T-helper 2 cell treated with Interferon-gamma antibody and Interleukin-4, amounts not matched to agents 5 μg/mL and 100 μg/mL, for 36 hours (primary cell): ENCODE measurements at regions not wholly inside any gene's neighbourhood (a gene's known extent, or its start where the extent isn't known, plus 50 kb on each side); places are given as distances from the start of the nearest gene placed in this dataset.
A peak's percentile ranks its signal among the peaks of the same experiment; 100 is the strongest.
"Not testable (repeated sequence)": the region's sequence is repeated elsewhere in the genome, so short reads cannot be mapped to it uniquely, and the experiment has no call there.

Experiments used
- DNase-seq: peaks from one replicate; pipeline ENCODE4 v3.0.0; 2021; ENCODE audit warnings: low spot score
- H3K27ac Mint-ChIP-seq: one replicate; pipeline ENCODE4 v1.8.0; 2021; ENCODE audit warnings: mild to moderate bottlenecking, mixed read lengths
- H3K27me3 Mint-ChIP-seq: one replicate; pipeline ENCODE4 v1.8.0; 2021; ENCODE audit warnings: low read depth, mixed read lengths
- H3K36me3 Mint-ChIP-seq: one replicate; pipeline ENCODE4 v1.8.0; 2021; ENCODE audit warnings: low read depth, mixed read lengths
- H3K4me1 Mint-ChIP-seq: one replicate; pipeline ENCODE4 v1.8.0; 2021; ENCODE audit warnings: low read depth, mixed read lengths
- H3K4me3 Mint-ChIP-seq: one replicate; pipeline ENCODE4 v1.8.0; 2022; ENCODE audit warnings: mild to moderate bottlenecking, moderate library complexity, mixed read lengths
- H3K9me3 Mint-ChIP-seq: one replicate; pipeline ENCODE4 v1.8.0; 2021; ENCODE audit warnings: mixed read lengths

DNA sequence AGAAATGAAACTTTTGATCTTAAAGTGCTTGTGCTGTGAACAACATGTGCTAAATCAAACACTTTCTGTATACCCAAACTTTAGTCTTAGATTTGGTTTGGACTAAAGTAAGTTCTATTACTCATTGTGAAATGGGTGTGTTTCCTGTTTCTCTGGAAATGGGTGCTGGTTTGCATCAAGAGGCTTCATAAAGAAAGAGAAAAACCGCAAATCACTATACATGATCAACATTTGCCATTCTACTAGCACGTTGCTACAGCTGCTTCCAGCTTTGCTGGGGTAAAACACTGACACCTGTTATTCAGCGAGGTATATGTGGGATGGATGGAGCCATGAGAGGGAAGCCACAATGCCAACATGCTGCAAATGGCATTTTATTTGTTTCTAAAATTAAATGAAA lies 547.0 kb upstream of the ACVR2A start:
- Mint-ChIP-seq H3K4me1 (peaks cover 65% of the 10 kb centered on the region), H3K9me3 (peaks cover 16% of the 10 kb centered on the region), H3K27me3 (peaks cover 3% of the 10 kb centered on the region), H3K4me3 (peak overlapping the region; percentile 50), H3K36me3 (peaks cover 19% of the 10 kb centered on the region), H3K27ac (peak overlapping the region; percentile 90)
- peak; percentile 50 for DNase-seq

DNA sequence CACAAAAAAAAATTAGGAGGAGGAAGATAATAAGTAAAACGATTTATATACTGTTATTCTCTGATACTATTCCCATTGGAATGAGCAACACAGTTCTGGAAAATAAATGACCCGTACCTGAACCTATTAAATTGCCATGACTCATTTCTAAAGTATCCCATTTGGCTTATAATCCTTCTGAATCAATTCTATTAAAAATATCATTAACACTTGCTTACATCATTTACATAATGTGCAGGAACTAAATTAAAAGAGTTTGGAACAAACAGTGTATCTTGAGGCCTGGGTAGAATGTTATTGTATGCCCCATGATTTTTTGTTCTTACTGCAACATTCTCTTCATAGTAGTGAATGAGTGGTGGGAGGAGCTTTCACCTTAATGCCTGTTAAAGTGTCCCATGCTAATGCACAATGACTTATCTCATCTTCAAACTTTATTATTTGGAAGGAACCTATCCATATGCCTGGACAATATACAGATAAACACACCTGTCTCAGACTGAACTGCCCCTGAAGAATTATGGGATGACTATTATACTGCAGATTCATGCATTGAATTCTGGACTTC lies 549.9 kb upstream of the ACVR2A start:
- peaks cover 26% of the 10 kb centered on the region for H3K36me3 Mint-ChIP-seq
- DNase-seq: no peak
- peak overlapping the region; percentile 39 for H3K4me3 Mint-ChIP-seq
- H3K4me1 Mint-ChIP-seq: peaks cover 75% of the 10 kb centered on the region
- H3K9me3 Mint-ChIP-seq: peaks cover 23% of the 10 kb centered on the region
- H3K27ac Mint-ChIP-seq: peak overlapping the region; percentile 80
- peaks cover 3% of the 10 kb centered on the region for H3K27me3 Mint-ChIP-seq

DNA sequence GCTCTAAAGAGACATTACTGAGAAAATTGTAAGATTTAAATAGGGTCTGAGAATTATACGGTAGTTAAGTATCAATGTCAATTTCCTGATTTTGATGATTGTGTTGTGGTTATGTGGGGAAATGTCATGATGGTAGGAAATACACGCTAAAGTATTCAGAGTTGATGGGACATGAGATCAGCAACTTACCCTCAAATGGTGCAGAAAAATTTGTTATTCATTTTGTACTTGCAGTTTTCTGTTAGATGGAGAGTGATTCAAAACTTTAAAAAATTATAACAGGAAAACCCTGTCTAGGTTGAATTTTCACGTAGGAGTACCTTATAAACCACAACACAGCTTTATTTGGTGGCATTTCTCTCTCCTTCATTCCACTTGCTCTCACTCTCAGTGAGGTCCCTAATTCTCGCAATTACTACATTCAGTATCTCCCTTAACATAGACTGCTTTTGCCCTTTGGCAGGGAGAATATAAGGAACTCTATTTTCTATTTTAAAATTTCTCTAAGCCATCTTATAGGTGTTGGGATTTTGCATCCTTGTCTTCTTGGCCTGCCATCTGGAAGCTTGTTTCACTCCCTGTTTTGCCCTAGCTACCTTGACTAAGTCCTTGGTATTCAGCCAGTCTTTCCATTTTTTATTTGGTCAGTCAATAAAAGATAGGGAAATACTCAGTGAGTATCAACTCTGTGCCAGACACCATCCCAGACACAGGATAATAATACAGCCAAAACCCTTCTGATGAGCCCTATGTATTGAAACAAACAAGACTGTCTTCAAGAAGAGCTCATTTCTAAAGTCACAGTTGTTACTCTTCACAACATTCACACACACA lies 550.6 kb upstream of the ACVR2A start:
- Mint-ChIP-seq H3K27me3 (peaks cover 3% of the 10 kb centered on the region), H3K9me3 (peaks cover 21% of the 10 kb centered on the region), H3K27ac (peak overlapping the region; percentile 80), H3K36me3 (peaks cover 30% of the 10 kb centered on the region), H3K4me3 (peak overlapping the region; percentile 39), H3K4me1 (peaks cover 78% of the 10 kb centered on the region)
- DNase-seq: no peak

- Mint-ChIP-seq H3K4me1 (peaks cover 39% of the 10 kb centered on the region), H3K27ac (peak overlapping the region; percentile 71), H3K9me3 (peaks cover 29% of the 10 kb centered on the region), H3K36me3 (peaks cover 30% of the 10 kb centered on the region), H3K27me3 (peaks cover 16% of the 10 kb centered on the region), H3K4me3 (peak overlapping the region; percentile 45)
- DNase-seq: peak; percentile 22
These were observed 556.7 kb upstream of the ACVR2A start for GRCh38 chr2:147288131-147288530.

- Mint-ChIP-seq H3K36me3 (no peaks in the 10 kb centered on the region), H3K4me1 (peaks cover 2% of the 10 kb centered on the region), H3K4me3 (no peak overlapping the region), H3K27me3 (peaks cover 6% of the 10 kb centered on the region), H3K9me3 (no peaks in the 10 kb centered on the region), H3K27ac (no peak overlapping the region)
- DNase-seq: no peak
These were observed 568.9 kb upstream of the ACVR2A start for GRCh38 chr2:147275943-147276342.

GRCh38 chr2:147273628-147274027 lies 571.2 kb upstream of the ACVR2A start:
- no peak for DNase-seq
- Mint-ChIP-seq H3K27ac (no peak overlapping the region), H3K4me3 (no peak overlapping the region), H3K4me1 (peaks cover 2% of the 10 kb centered on the region), H3K27me3 (peaks cover 4% of the 10 kb centered on the region), H3K9me3 (peaks cover 18% of the 10 kb centered on the region), H3K36me3 (no peaks in the 10 kb centered on the region)

GRCh38 chr2:147273106-147273505 lies 571.7 kb upstream of the ACVR2A start:
- H3K4me3 Mint-ChIP-seq: no peak overlapping the region
- H3K9me3 Mint-ChIP-seq: peaks cover 22% of the 10 kb centered on the region
- peaks cover 4% of the 10 kb centered on the region for H3K27me3 Mint-ChIP-seq
- DNase-seq: no peak
- no peak overlapping the region for H3K27ac Mint-ChIP-seq
- no peaks in the 10 kb centered on the region for H3K36me3 Mint-ChIP-seq
- peaks cover 2% of the 10 kb centered on the region for H3K4me1 Mint-ChIP-seq

- H3K27me3 Mint-ChIP-seq, H3K4me1 Mint-ChIP-seq, H3K27ac Mint-ChIP-seq, DNase-seq, H3K4me3 Mint-ChIP-seq, H3K36me3 Mint-ChIP-seq: not testable (repeated sequence)
- peaks cover 30% of the 10 kb centered on the region for H3K9me3 Mint-ChIP-seq
These were observed 575.2 kb upstream of the ACVR2A start for GRCh38 chr2:147269581-147269980.

GRCh38 chr2:147260241-147260640 lies 584.6 kb upstream of the ACVR2A start:
- no peaks in the 10 kb centered on the region for H3K4me1 Mint-ChIP-seq
- no peak overlapping the region for H3K4me3 Mint-ChIP-seq
- H3K9me3 Mint-ChIP-seq: peaks cover 4% of the 10 kb centered on the region
- no peaks in the 10 kb centered on the region for H3K36me3 Mint-ChIP-seq
- peaks cover 15% of the 10 kb centered on the region for H3K27me3 Mint-ChIP-seq
- H3K27ac Mint-ChIP-seq: no peak overlapping the region
- no peak for DNase-seq

DNA sequence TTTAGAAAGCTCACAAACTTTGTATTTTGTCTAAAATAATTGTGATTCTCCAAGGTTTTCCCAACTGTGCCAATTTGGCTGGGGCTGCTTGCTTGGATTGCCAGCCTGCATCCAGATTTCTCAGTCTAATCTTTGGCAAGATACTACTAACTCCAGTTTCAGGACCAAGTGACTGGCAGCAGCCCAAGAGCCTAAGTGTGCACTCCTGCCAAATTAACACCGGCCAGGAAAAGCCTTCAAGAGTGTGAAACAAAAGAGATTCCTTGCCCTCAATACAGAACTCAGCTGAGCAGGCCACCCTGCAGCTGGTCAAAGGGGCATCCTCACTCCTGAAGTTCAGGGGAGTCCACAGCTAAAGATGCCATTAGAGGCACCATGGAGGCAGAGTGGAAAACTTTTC lies 589.0 kb upstream of the ACVR2A start:
- Mint-ChIP-seq H3K36me3 (no peaks in the 10 kb centered on the region), H3K4me3 (no peak overlapping the region), H3K27ac (no peak overlapping the region), H3K4me1 (no peaks in the 10 kb centered on the region), H3K9me3 (peaks cover 7% of the 10 kb centered on the region), H3K27me3 (peaks cover 16% of the 10 kb centered on the region)
- no peak for DNase-seq

- Mint-ChIP-seq H3K9me3 (peaks cover 9% of the 10 kb centered on the region), H3K27me3 (peaks cover 16% of the 10 kb centered on the region), H3K4me3 (no peak overlapping the region), H3K4me1 (no peaks in the 10 kb centered on the region), H3K36me3 (no peaks in the 10 kb centered on the region), H3K27ac (no peak overlapping the region)
- DNase-seq: no peak
These were observed 594.0 kb upstream of the ACVR2A start for GRCh38 chr2:147250652-147251356.

DNA sequence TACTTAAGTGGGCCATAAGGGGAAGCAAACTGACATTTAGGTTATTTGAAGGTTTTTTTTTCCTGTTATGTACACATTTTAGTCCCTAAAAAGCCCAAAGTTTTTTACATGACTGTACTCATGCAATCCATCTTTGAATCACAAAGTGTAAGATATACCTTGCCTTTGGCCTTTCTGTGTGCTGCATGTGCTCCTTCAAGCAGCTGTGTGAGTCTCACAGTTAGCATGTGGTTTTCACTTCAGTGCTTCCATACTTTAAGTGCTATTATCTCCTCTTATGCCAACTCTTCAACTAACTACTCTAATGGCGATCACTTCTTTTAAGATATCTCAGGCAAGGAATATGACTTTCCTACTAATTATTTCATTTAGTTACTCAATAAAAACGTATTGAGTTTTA lies 597.1 kb upstream of the ACVR2A start:
- no peak for DNase-seq
- H3K4me1 Mint-ChIP-seq: no peaks in the 10 kb centered on the region
- peaks cover 15% of the 10 kb centered on the region for H3K27me3 Mint-ChIP-seq
- no peaks in the 10 kb centered on the region for H3K36me3 Mint-ChIP-seq
- no peak overlapping the region for H3K4me3 Mint-ChIP-seq
- peaks cover 5% of the 10 kb centered on the region for H3K9me3 Mint-ChIP-seq
- H3K27ac Mint-ChIP-seq: peak overlapping the region; percentile 4

DNA sequence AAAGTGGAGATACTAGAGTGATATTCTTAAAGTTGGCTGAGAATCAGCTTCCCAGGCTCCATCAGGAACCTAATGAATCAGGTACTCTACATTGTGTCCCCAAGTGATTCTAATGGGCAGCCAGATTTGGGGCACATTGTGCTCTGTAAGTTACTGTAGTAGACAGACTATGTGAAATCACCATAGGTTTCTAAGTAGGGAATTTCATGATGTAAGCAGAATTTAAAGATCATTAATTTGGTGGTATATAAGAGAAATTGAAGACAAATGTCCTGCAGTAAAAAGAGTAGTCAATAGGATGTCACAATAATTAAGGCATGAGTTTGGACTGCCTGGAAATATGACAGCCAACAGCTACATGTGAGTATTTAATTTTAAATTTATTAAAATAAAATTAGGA lies 602.4 kb upstream of the ACVR2A start:
- H3K27me3 Mint-ChIP-seq: peaks cover 10% of the 10 kb centered on the region
- no peaks in the 10 kb centered on the region for H3K4me1 Mint-ChIP-seq
- no peaks in the 10 kb centered on the region for H3K36me3 Mint-ChIP-seq
- DNase-seq: no peak
- no peaks in the 10 kb centered on the region for H3K9me3 Mint-ChIP-seq
- no peak overlapping the region for H3K27ac Mint-ChIP-seq
- H3K4me3 Mint-ChIP-seq: no peak overlapping the region

DNA sequence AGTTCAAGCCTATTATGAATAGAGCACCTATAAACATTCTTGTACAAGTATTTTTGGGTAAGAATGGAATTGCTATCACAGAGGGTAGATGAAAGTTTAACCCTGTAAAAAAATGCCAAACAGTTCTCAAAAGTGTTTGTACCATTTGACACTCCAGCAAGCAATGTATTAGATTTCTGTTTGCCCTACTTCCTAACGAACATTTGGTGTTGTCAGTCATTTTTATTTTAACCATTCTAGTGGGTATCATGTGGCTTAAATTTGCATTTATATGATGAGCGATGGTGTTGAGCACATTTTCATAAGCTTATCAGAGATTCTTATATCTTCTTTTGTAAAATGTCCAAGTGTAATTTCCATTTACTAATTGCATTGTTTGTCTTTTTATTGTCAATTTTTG lies 608.2 kb upstream of the ACVR2A start:
- Mint-ChIP-seq H3K9me3 (no peaks in the 10 kb centered on the region), H3K4me1 (no peaks in the 10 kb centered on the region), H3K27me3 (peaks cover 14% of the 10 kb centered on the region), H3K4me3 (no peak overlapping the region), H3K36me3 (no peaks in the 10 kb centered on the region), H3K27ac (no peak overlapping the region)
- DNase-seq: no peak
